LNCaP clone FGC (cell line): ENCODE measurements at regions not wholly inside any gene's neighbourhood (a gene's known extent, or its start where the extent isn't known, plus 50 kb on each side); places are given as distances from the start of the nearest gene placed in this dataset.

Experiments
- DNase-seq: peaks from one replicate; pipeline ENCODE4 v3.0.0-alpha.2; 2011; ENCODE audit warnings: low read depth
- H3K4me3 ChIP-seq: 2 replicates; pipeline ENCODE4 v1.5.1; 2011; ENCODE audit warnings: mild to moderate bottlenecking, low read depth, low read length, control low read depth
- TF ChIP-seq, protein P1 (sequence below): IDR thresholded peaks from 2 replicates; pipeline ENCODE4 v1.5.1; 2012; ENCODE audit warnings: mild to moderate bottlenecking; ENCODE audit not compliant: control insufficient read depth, insufficient read depth; ENCODE audit errors: extremely low read depth

- no peak overlapping the region for H3K4me3 ChIP-seq
- DNase-seq: no peak
- TF ChIP-seq, protein P1, sequence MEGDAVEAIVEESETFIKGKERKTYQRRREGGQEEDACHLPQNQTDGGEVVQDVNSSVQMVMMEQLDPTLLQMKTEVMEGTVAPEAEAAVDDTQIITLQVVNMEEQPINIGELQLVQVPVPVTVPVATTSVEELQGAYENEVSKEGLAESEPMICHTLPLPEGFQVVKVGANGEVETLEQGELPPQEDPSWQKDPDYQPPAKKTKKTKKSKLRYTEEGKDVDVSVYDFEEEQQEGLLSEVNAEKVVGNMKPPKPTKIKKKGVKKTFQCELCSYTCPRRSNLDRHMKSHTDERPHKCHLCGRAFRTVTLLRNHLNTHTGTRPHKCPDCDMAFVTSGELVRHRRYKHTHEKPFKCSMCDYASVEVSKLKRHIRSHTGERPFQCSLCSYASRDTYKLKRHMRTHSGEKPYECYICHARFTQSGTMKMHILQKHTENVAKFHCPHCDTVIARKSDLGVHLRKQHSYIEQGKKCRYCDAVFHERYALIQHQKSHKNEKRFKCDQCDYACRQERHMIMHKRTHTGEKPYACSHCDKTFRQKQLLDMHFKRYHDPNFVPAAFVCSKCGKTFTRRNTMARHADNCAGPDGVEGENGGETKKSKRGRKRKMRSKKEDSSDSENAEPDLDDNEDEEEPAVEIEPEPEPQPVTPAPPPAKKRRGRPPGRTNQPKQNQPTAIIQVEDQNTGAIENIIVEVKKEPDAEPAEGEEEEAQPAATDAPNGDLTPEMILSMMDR: no peak
Measured at GRCh38 chr2:43038696-43039094, 187.7 kb downstream of the ZFP36L2 start.

GRCh38 chr2:43038034-43038695 lies 188.2 kb downstream of the ZFP36L2 start:
- TF ChIP-seq, protein P1: no peak
- no peak overlapping the region for H3K4me3 ChIP-seq
- no peak for DNase-seq

DNA sequence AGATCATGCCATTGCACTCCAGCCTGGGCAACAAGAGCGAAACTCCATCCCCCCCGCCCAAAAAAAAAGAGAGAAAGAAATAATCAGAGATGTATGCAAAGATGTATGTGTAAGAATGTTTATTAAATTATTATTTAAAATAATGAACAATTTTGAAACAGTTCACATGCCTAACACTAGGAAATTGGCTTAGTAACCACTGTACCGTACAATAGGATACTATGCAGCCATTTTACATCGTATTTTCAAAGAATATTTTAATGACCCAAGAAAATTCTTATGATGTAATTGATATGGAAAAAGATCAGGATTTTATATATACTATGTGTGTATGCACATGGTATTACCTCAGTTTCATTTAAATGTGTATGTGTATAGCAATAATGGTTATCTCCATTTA lies 190.5 kb downstream of the ZFP36L2 start:
- H3K4me3 ChIP-seq: no peak overlapping the region
- DNase-seq: no peak
- TF ChIP-seq, protein P1: no peak

DNA sequence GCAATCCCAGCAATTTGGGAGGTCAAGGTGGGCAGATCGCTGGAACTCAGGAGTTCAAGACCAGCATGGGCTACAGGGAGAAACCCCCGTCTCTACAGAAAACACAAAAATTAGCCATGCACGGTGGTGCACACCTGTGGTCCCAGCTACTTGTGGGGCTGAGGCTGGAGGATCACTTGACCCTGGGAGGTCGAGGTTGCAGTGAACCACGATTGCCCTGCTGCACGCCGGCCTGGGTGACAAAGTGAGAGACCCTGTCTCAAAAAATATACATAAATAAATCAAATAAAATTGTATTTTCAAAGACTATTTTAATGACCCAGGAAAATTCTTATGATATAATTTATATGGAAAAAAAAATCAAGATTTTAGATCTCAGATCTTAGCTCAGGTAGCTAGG lies 191.5 kb downstream of the ZFP36L2 start:
- DNase-seq: no peak
- TF ChIP-seq, protein P1: no peak
- no peak overlapping the region for H3K4me3 ChIP-seq

DNA sequence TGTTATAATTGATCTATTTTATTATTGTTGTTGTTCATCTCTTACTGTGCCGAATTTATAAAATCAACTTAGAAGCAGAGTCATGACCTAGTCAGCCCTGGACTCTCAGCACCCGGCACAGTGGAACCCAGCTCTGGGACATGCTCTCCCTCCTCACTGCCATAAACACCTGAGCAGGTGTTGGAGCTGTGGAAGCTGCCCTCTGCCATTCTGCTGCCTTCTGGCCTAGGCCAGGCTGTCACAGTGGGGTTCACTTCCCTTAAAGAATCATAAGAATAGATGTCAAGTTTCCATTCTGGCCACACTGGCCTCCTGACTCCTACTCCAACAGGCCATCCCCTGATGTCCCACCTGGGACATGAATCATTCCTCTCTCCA lies 192.2 kb downstream of the ZFP36L2 start:
- TF ChIP-seq, protein P1: no peak
- no peak for DNase-seq
- no peak overlapping the region for H3K4me3 ChIP-seq

GRCh38 chr2:43033466-43034241 lies 192.8 kb downstream of the ZFP36L2 start:
- TF ChIP-seq, protein P1: no peak
- no peak overlapping the region for H3K4me3 ChIP-seq

DNA sequence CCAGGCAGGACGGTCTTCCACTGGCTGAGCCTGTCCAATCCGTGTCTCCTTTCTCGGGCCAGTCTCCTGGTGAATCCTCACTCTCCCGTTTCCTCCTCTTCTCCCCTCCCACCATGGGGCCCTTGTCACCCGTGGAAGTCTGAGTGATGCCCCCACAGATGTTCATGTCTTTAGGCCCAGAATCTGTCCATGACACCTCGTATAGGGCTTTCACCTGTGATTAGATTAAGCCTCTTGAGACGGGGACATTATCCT lies 193.5 kb downstream of the ZFP36L2 start:
- TF ChIP-seq, protein P1: no peak
- H3K4me3 ChIP-seq: no peak overlapping the region

More at GRCh38 chr2:43033466-43034241, 192.8 kb downstream of the ZFP36L2 start:
- DNase-seq: no peak

More for the DNA sequence above, 193.5 kb downstream of the ZFP36L2 start:
- no peak for DNase-seq
